ENCODE measurements at regions not wholly inside any gene's neighbourhood (a gene's known extent, or its start where the extent isn't known, plus 50 kb on each side); places are given as distances from the start of the nearest gene placed in this dataset.
"Not testable (repeated sequence)": the region's sequence is repeated elsewhere in the genome, so short reads cannot be mapped to it uniquely, and the experiment has no call there.

GRCh38 chr3:35065891-35066290 lies 573.4 kb upstream of the ARPP21 start:
- H3K36me3 Mint-ChIP-seq = no peaks in the 10 kb centered on the region

GRCh38 chr3:35067750-35068149 lies 571.6 kb upstream of the ARPP21 start:
- Mint-ChIP-seq H3K27me3 (no peaks in the 10 kb centered on the region), H3K36me3 (no peaks in the 10 kb centered on the region), H3K4me3 (no peak overlapping the region), H3K9me3 (peaks cover 3 to 4% of the 10 kb centered on the region in 2 donors), H3K27ac (no peak overlapping the region), H3K4me1 (no peaks in the 10 kb centered on the region)
- ATAC-seq (replicated peaks) (no peak), DNase-seq (no peak)

More at GRCh38 chr3:35065891-35066290, 573.4 kb upstream of the ARPP21 start:
- H3K4me3 Mint-ChIP-seq = no peak overlapping the region
- peaks cover 3 to 4% of the 10 kb centered on the region in 2 donors for H3K9me3 Mint-ChIP-seq
- DNase-seq (no peak), ATAC-seq (replicated peaks) (no peak)
- no peaks in the 10 kb centered on the region for H3K4me1 Mint-ChIP-seq
- no peak overlapping the region for H3K27ac Mint-ChIP-seq
- H3K27me3 Mint-ChIP-seq = no peaks in the 10 kb centered on the region

GRCh38 chr3:35070088-35070487 lies 569.2 kb upstream of the ARPP21 start:
- Mint-ChIP-seq H3K4me1 (no peaks in the 10 kb centered on the region), H3K9me3 (peaks cover 3 to 4% of the 10 kb centered on the region in 2 donors), H3K4me3 (no peak overlapping the region), H3K27me3 (no peaks in the 10 kb centered on the region), H3K27ac (no peak overlapping the region), H3K36me3 (no peaks in the 10 kb centered on the region)
- ATAC-seq (replicated peaks) (no peak), DNase-seq (no peak)

GRCh38 chr3:35071772-35072171 lies 567.6 kb upstream of the ARPP21 start:
- no peak for ATAC-seq (replicated peaks)
- Mint-ChIP-seq H3K9me3 (peaks cover 3% of the 10 kb centered on the region in 2 donors), H3K36me3 (no peaks in the 10 kb centered on the region), H3K4me3 (no peak overlapping the region), H3K27me3 (no peaks in the 10 kb centered on the region), H3K27ac (no peak overlapping the region), H3K4me1 (no peaks in the 10 kb centered on the region)
- DNase-seq = no peak

GRCh38 chr3:35078780-35079179 lies 560.5 kb upstream of the ARPP21 start:
- Mint-ChIP-seq H3K27ac (no peak overlapping the region), H3K27me3 (no peaks in the 10 kb centered on the region), H3K9me3 (no peaks in the 10 kb centered on the region), H3K4me1 (no peaks in the 10 kb centered on the region), H3K4me3 (no peak overlapping the region), H3K36me3 (no peaks in the 10 kb centered on the region)
- no peak for ATAC-seq (replicated peaks)
- DNase-seq = no peak

- Mint-ChIP-seq H3K4me1 (no peaks in the 10 kb centered on the region), H3K9me3 (no peaks in the 10 kb centered on the region), H3K27ac (no peak overlapping the region), H3K27me3 (no peaks in the 10 kb centered on the region), H3K36me3 (no peaks in the 10 kb centered on the region), H3K4me3 (no peak overlapping the region)
- ATAC-seq (replicated peaks) (no peak), DNase-seq (no peak)
These were observed 559.9 kb upstream of the ARPP21 start for GRCh38 chr3:35079403-35079802.

GRCh38 chr3:35081899-35082298 lies 557.4 kb upstream of the ARPP21 start:
- DNase-seq (no peak), ATAC-seq (replicated peaks) (no peak)
- Mint-ChIP-seq H3K4me1 (no peaks in the 10 kb centered on the region), H3K4me3 (no peak overlapping the region), H3K27me3 (no peaks in the 10 kb centered on the region), H3K27ac (no peak overlapping the region), H3K36me3 (no peaks in the 10 kb centered on the region), H3K9me3 (peaks cover 0 to 4% of the 10 kb centered on the region in 2 donors)

GRCh38 chr3:35088943-35089342 lies 550.4 kb upstream of the ARPP21 start:
- Mint-ChIP-seq H3K27me3 (no peaks in the 10 kb centered on the region), H3K4me3 (no peak overlapping the region), H3K36me3 (peaks cover 0 to 2% of the 10 kb centered on the region in 2 donors), H3K4me1 (no peaks in the 10 kb centered on the region), H3K27ac (no peak overlapping the region), H3K9me3 (peaks cover 16 to 21% of the 10 kb centered on the region in 2 donors)
- DNase-seq (no peak), ATAC-seq (replicated peaks) (no peak)

- Mint-ChIP-seq H3K4me1 (no peaks in the 10 kb centered on the region), H3K4me3 (no peak overlapping the region), H3K27me3 (no peaks in the 10 kb centered on the region), H3K9me3 (no peaks in the 10 kb centered on the region), H3K27ac (no peak overlapping the region), H3K36me3 (no peaks in the 10 kb centered on the region)
- no peak for ATAC-seq (replicated peaks)
- DNase-seq = no peak
These were observed 524.6 kb upstream of the ARPP21 start for GRCh38 chr3:35114686-35115085.

GRCh38 chr3:35120026-35120425 lies 519.3 kb upstream of the ARPP21 start:
- DNase-seq (no peak), ATAC-seq (replicated peaks) (no peak)
- H3K27ac Mint-ChIP-seq = no peak overlapping the region
- H3K27me3 Mint-ChIP-seq = no peaks in the 10 kb centered on the region
- no peaks in the 10 kb centered on the region for H3K9me3 Mint-ChIP-seq
- H3K4me3 Mint-ChIP-seq = no peak overlapping the region
- no peaks in the 10 kb centered on the region for H3K36me3 Mint-ChIP-seq
- H3K4me1 Mint-ChIP-seq = no peaks in the 10 kb centered on the region

- Mint-ChIP-seq H3K36me3 (no peaks in the 10 kb centered on the region), H3K4me3 (no peak overlapping the region), H3K27me3 (no peaks in the 10 kb centered on the region), H3K9me3 (peaks cover 3 to 4% of the 10 kb centered on the region in 2 donors), H3K4me1 (no peaks in the 10 kb centered on the region), H3K27ac (no peak overlapping the region)
- ATAC-seq (replicated peaks) = no peak
- DNase-seq = no peak
These were observed 501.7 kb upstream of the ARPP21 start for GRCh38 chr3:35137612-35138011.

GRCh38 chr3:35141406-35141805 lies 497.9 kb upstream of the ARPP21 start:
- H3K4me3 Mint-ChIP-seq = no peak overlapping the region

GRCh38 chr3:35144011-35144410 lies 495.3 kb upstream of the ARPP21 start:
- DNase-seq (no peak), ATAC-seq (replicated peaks) (no peak)
- Mint-ChIP-seq H3K4me1 (no peaks in the 10 kb centered on the region), H3K4me3 (no peak overlapping the region), H3K27ac (no peak overlapping the region), H3K9me3 (peaks cover 4% of the 10 kb centered on the region in 2 donors), H3K27me3 (no peaks in the 10 kb centered on the region), H3K36me3 (no peaks in the 10 kb centered on the region)

More at GRCh38 chr3:35141406-35141805, 497.9 kb upstream of the ARPP21 start:
- DNase-seq = no peak
- peaks cover 4% of the 10 kb centered on the region in 2 donors for H3K9me3 Mint-ChIP-seq
- no peaks in the 10 kb centered on the region for H3K27me3 Mint-ChIP-seq
- no peak overlapping the region for H3K27ac Mint-ChIP-seq
- no peak for ATAC-seq (replicated peaks)
- no peaks in the 10 kb centered on the region for H3K36me3 Mint-ChIP-seq
- no peaks in the 10 kb centered on the region for H3K4me1 Mint-ChIP-seq

- not testable (repeated sequence) for H3K4me3 Mint-ChIP-seq; ATAC-seq (replicated peaks); H3K36me3 Mint-ChIP-seq; H3K4me1 Mint-ChIP-seq; H3K9me3 Mint-ChIP-seq; H3K27me3 Mint-ChIP-seq; DNase-seq; H3K27ac Mint-ChIP-seq
These were observed 492.9 kb upstream of the ARPP21 start for GRCh38 chr3:35146256-35147035.

GRCh38 chr3:35183927-35184675 lies 455.2 kb upstream of the ARPP21 start:
- peaks cover 10 to 11% of the 10 kb centered on the region in 2 donors for H3K9me3 Mint-ChIP-seq
- H3K36me3 Mint-ChIP-seq = no peaks in the 10 kb centered on the region
- H3K4me3 Mint-ChIP-seq = no peak overlapping the region
- ATAC-seq (replicated peaks) (no peak), DNase-seq (no peak)
- no peak overlapping the region for H3K27ac Mint-ChIP-seq
- no peaks in the 10 kb centered on the region for H3K4me1 Mint-ChIP-seq
- H3K27me3 Mint-ChIP-seq = no peaks in the 10 kb centered on the region

Data from stimulated activated naive B cell treated with anti-CD40 and anti-IgM and Interleukin-4, amounts not matched to agents 10 μg/mL and 1 μg/mL and 100 μg/mL, for 72 hours (primary cell).